Mucosa of rectum (tissue), 2 donors: ENCODE measurements at regions not wholly inside any gene's neighbourhood (a gene's known extent, or its start where the extent isn't known, plus 50 kb on each side); places are given as distances from the start of the nearest gene placed in this dataset.
"Not testable (repeated sequence)": the region's sequence is repeated elsewhere in the genome, so short reads cannot be mapped to it uniquely, and the experiment has no call there.

Experiments
- H3K27ac ChIP-seq, 2 donors: one replicate each; pipeline ENCODE4 v1.7.0; 2013; ENCODE audit warnings: inconsistent platforms in 2 of 2, low read depth in 2 of 2, low read length in 2 of 2
- H3K27me3 ChIP-seq, 2 donors: one replicate each; pipeline ENCODE4 v1.7.0; 2013; ENCODE audit warnings: low read length in 2 of 2; ENCODE audit not compliant: control insufficient read depth in 2 of 2, insufficient read depth in 2 of 2
- H3K36me3 ChIP-seq, 2 donors: one replicate each; pipeline ENCODE4 v1.7.0; 2013; ENCODE audit warnings: low read length in 2 of 2; ENCODE audit not compliant: control insufficient read depth in 2 of 2, insufficient read depth in 2 of 2
- H3K4me1 ChIP-seq, 2 donors: one replicate each; pipeline ENCODE4 v1.7.0; 2013; ENCODE audit warnings: low read length in 2 of 2, mild to moderate bottlenecking in 1 of 2; ENCODE audit not compliant: control insufficient read depth in 2 of 2, insufficient read depth in 2 of 2
- H3K4me3 ChIP-seq, 2 donors: one replicate each; pipeline ENCODE4 v1.7.0; 2013; ENCODE audit warnings: low read length in 2 of 2
- H3K9ac ChIP-seq, 2 donors: one replicate each; pipeline ENCODE4 v1.7.0; 2013; ENCODE audit warnings: low read length in 2 of 2, low read depth in 1 of 2, mild to moderate bottlenecking in 1 of 2
- H3K9me3 ChIP-seq, 2 donors: one replicate each; pipeline ENCODE4 v1.7.0; 2013; ENCODE audit warnings: low read length in 2 of 2; ENCODE audit not compliant: control insufficient read depth in 2 of 2
- donor health status: healthy.
- donor health status: Normal muscosa, but diverticular disease.

- not testable (repeated sequence) for H3K9ac ChIP-seq, H3K27me3 ChIP-seq, H3K36me3 ChIP-seq, H3K27ac ChIP-seq, H3K9me3 ChIP-seq, H3K4me1 ChIP-seq, H3K4me3 ChIP-seq
These were observed 1074.9 kb downstream of the RPIA start for GRCh38 chr2:89766141-89766990.

GRCh38 chr2:89767058-89767457 is 1075.6 kb downstream of the RPIA start:
- H3K9me3 ChIP-seq, H3K27me3 ChIP-seq, H3K9ac ChIP-seq, H3K4me1 ChIP-seq, H3K27ac ChIP-seq, H3K4me3 ChIP-seq, H3K36me3 ChIP-seq: not testable (repeated sequence)

GRCh38 chr2:89767572-89768435 is 1076.3 kb downstream of the RPIA start:
- H3K36me3 ChIP-seq = no peaks in the 10 kb centered on the region
- no peaks in the 10 kb centered on the region for H3K4me1 ChIP-seq
- H3K9ac ChIP-seq = no peak overlapping the region
- no peak overlapping the region for H3K27ac ChIP-seq
- H3K9me3 ChIP-seq = peaks cover 0 to 5% of the 10 kb centered on the region in 2 donors
- H3K4me3 ChIP-seq = no peak overlapping the region
- peaks cover 0 to 5% of the 10 kb centered on the region in 2 donors for H3K27me3 ChIP-seq

- H3K36me3 ChIP-seq = no peaks in the 10 kb centered on the region
- no peak overlapping the region for H3K9ac ChIP-seq
- H3K4me1 ChIP-seq = no peaks in the 10 kb centered on the region
- no peak overlapping the region for H3K4me3 ChIP-seq
- H3K9me3 ChIP-seq = peaks cover 15 to 85% of the 10 kb centered on the region in 2 donors
- H3K27me3 ChIP-seq = no peaks in the 10 kb centered on the region
- no peak overlapping the region for H3K27ac ChIP-seq
These were observed 1084.4 kb downstream of the RPIA start for GRCh38 chr2:89775885-89776284.

- Histone ChIP-seq H3K27ac (no peak overlapping the region), H3K4me1 (no peaks in the 10 kb centered on the region), H3K36me3 (no peaks in the 10 kb centered on the region), H3K9ac (no peak overlapping the region), H3K4me3 (no peak overlapping the region), H3K9me3 (peaks cover 19 to 99% of the 10 kb centered on the region in 2 donors), H3K27me3 (no peaks in the 10 kb centered on the region)
These were observed 1088.8 kb downstream of the RPIA start for GRCh38 chr2:89780318-89780717.

GRCh38 chr2:89781962-89782361 is 1090.5 kb downstream of the RPIA start:
- no peaks in the 10 kb centered on the region for H3K27me3 ChIP-seq
- H3K9ac ChIP-seq = no peak overlapping the region
- no peak overlapping the region for H3K27ac ChIP-seq
- H3K4me1 ChIP-seq = no peaks in the 10 kb centered on the region
- H3K9me3 ChIP-seq = peaks cover 20 to 90% of the 10 kb centered on the region in 2 donors
- no peak overlapping the region for H3K4me3 ChIP-seq
- H3K36me3 ChIP-seq = no peaks in the 10 kb centered on the region

GRCh38 chr2:89784960-89785359 is 1093.5 kb downstream of the RPIA start:
- no peaks in the 10 kb centered on the region for H3K4me1 ChIP-seq
- no peaks in the 10 kb centered on the region for H3K27me3 ChIP-seq
- no peaks in the 10 kb centered on the region for H3K36me3 ChIP-seq
- H3K27ac ChIP-seq = no peak overlapping the region
- peaks cover 17 to 89% of the 10 kb centered on the region in 2 donors for H3K9me3 ChIP-seq
- no peak overlapping the region for H3K4me3 ChIP-seq
- no peak overlapping the region for H3K9ac ChIP-seq

- H3K27me3 ChIP-seq, H3K4me1 ChIP-seq, H3K4me3 ChIP-seq, H3K9ac ChIP-seq, H3K36me3 ChIP-seq, H3K27ac ChIP-seq: not testable (repeated sequence)
- peaks cover 17 to 89% of the 10 kb centered on the region in 2 donors for H3K9me3 ChIP-seq
These were observed 1094.1 kb downstream of the RPIA start for GRCh38 chr2:89785528-89785927.

GRCh38 chr2:89786642-89787041 is 1095.2 kb downstream of the RPIA start:
- H3K9ac ChIP-seq, H3K27ac ChIP-seq, H3K4me3 ChIP-seq, H3K27me3 ChIP-seq, H3K36me3 ChIP-seq, H3K4me1 ChIP-seq: not testable (repeated sequence)
- H3K9me3 ChIP-seq = peaks cover 11 to 88% of the 10 kb centered on the region in 2 donors

GRCh38 chr2:89795530-89795929 is 1104.1 kb downstream of the RPIA start:
- H3K27ac ChIP-seq, H3K9ac ChIP-seq, H3K4me1 ChIP-seq, H3K27me3 ChIP-seq, H3K4me3 ChIP-seq, H3K36me3 ChIP-seq: not testable (repeated sequence)
- H3K9me3 ChIP-seq = peaks cover 7 to 83% of the 10 kb centered on the region in 2 donors
